Mesendoderm (in vitro differentiated cells): ENCODE measurements at regions not wholly inside any gene's neighbourhood (a gene's known extent, or its start where the extent isn't known, plus 50 kb on each side); places are given as distances from the start of the nearest gene placed in this dataset.

Source experiments
- DNase-seq: peaks from one replicate; pipeline ENCODE4 v3.0.0; 2013
- H2AK5ac ChIP-seq: 2 replicates; pipeline ENCODE4 v1.6.1; 2013; ENCODE audit warnings: low read length, inconsistent platforms
- H2BK120ac ChIP-seq: 2 replicates; pipeline ENCODE4 v1.6.1; 2013; ENCODE audit warnings: low read depth, mild to moderate bottlenecking, low read length, moderate library complexity, mixed read lengths
- H2BK15ac ChIP-seq: replicated peaks from 2 replicates; pipeline ENCODE4 v1.6.1; 2013; ENCODE audit warnings: low read depth, mild to moderate bottlenecking, moderate library complexity
- H2BK5ac ChIP-seq: 2 replicates; pipeline ENCODE4 v1.6.1; 2013; ENCODE audit warnings: low read length, inconsistent platforms
- H3K18ac ChIP-seq: 2 replicates; pipeline ENCODE4 v1.6.1; 2013; ENCODE audit warnings: mild to moderate bottlenecking, low read length, mixed read lengths
- H3K23ac ChIP-seq: one replicate; pipeline ENCODE4 v1.6.1; 2013; ENCODE audit warnings: low read length
- H3K27ac ChIP-seq: 2 replicates; pipeline ENCODE4 v1.5.1; 2013; ENCODE audit warnings: low read depth, mild to moderate bottlenecking, inconsistent platforms, low read length, moderate library complexity
- H3K27me3 ChIP-seq: 2 replicates; pipeline ENCODE4 v1.6.1; 2013; ENCODE audit warnings: low read length, control low read depth, mild to moderate bottlenecking, inconsistent platforms; ENCODE audit not compliant: insufficient read depth, poor library complexity
- H3K36me3 ChIP-seq: 2 replicates; pipeline ENCODE4 v1.6.1; 2013; ENCODE audit warnings: low read length, inconsistent platforms; ENCODE audit not compliant: control insufficient read depth, insufficient read depth
- H3K4ac ChIP-seq: one replicate; pipeline ENCODE4 v1.6.1; 2013; ENCODE audit warnings: low read depth, mild to moderate bottlenecking, low read length, moderate library complexity
- H3K4me1 ChIP-seq: 2 replicates; pipeline ENCODE4 v1.6.1; 2013; ENCODE audit warnings: low read depth, low read length, inconsistent platforms; ENCODE audit not compliant: control insufficient read depth
- H3K4me2 ChIP-seq: 2 replicates; pipeline ENCODE4 v1.6.1; 2013; ENCODE audit warnings: low read length
- H3K4me3 ChIP-seq: 2 replicates; pipeline ENCODE4 v1.5.1; 2013; ENCODE audit warnings: mild to moderate bottlenecking, low read length
- H3K56ac ChIP-seq: one replicate; pipeline ENCODE4 v1.6.1; 2013; ENCODE audit warnings: low read length
- H3K79me1 ChIP-seq: 2 replicates; pipeline ENCODE4 v1.6.1; 2013; ENCODE audit warnings: low read length, inconsistent platforms
- H3K79me2 ChIP-seq: 2 replicates; pipeline ENCODE4 v1.6.1; 2013; ENCODE audit warnings: mild to moderate bottlenecking, low read length; ENCODE audit not compliant: control insufficient read depth, insufficient read depth
- H3K9ac ChIP-seq: 2 replicates; pipeline ENCODE4 v1.6.1; 2013; ENCODE audit warnings: low read length, inconsistent platforms
- H4K5ac ChIP-seq: one replicate; pipeline ENCODE4 v1.6.1; 2013; ENCODE audit warnings: low read length
- H4K8ac ChIP-seq: one replicate; pipeline ENCODE4 v1.6.1; 2013; ENCODE audit warnings: low read depth, mild to moderate bottlenecking, control low read depth, low read length, moderate library complexity
- WGBS: extraction: QIAGEN DNeasy Blood & Tissue Kit; methylation state at CpG from one replicate; pipeline ENCODE4 v1.1.7; 2013; ENCODE audit warnings: low lambda C conversion rate, missing lambda C conversion rate; ENCODE audit not compliant: insufficient coverage; ENCODE audit errors: extremely low coverage; 5-methylcytosine and 5-hydroxymethylcytosine counted together

GRCh38 chr10:6958254-6958653 is 378.2 kb upstream of the PRKCQ start:
- no peak overlapping the region for H3K18ac ChIP-seq
- no peak overlapping the region for H2BK15ac ChIP-seq
- no peak overlapping the region for H3K23ac ChIP-seq
- H3K56ac ChIP-seq: no peak overlapping the region
- H2AK5ac ChIP-seq: no peak overlapping the region
- H3K4me2 ChIP-seq: no peak overlapping the region
- no peak overlapping the region for H2BK5ac ChIP-seq
- no peak overlapping the region for H4K8ac ChIP-seq
- no peaks in the 10 kb centered on the region for H3K79me1 ChIP-seq
- no peaks in the 10 kb centered on the region for H3K27me3 ChIP-seq
- no peak overlapping the region for H3K27ac ChIP-seq
- no peak overlapping the region for H4K5ac ChIP-seq
- H3K36me3 ChIP-seq: no peaks in the 10 kb centered on the region
- WGBS: no CpG with 5 or more reads among the region's 1 CpG
- H2BK120ac ChIP-seq: no peak overlapping the region
- H3K4me3 ChIP-seq: no peak overlapping the region
- no peaks in the 10 kb centered on the region for H3K79me2 ChIP-seq
- H3K4me1 ChIP-seq: no peaks in the 10 kb centered on the region
- no peak overlapping the region for H3K9ac ChIP-seq
- H3K4ac ChIP-seq: no peak overlapping the region
- peak; percentile 31 for DNase-seq

GRCh38 chr10:6957851-6958250 is 377.8 kb upstream of the PRKCQ start:
- H3K9ac ChIP-seq: no peak overlapping the region
- no peaks in the 10 kb centered on the region for H3K27me3 ChIP-seq
- DNase-seq: no peak
- no peak overlapping the region for H3K23ac ChIP-seq
- H3K36me3 ChIP-seq: no peaks in the 10 kb centered on the region
- H2BK120ac ChIP-seq: no peak overlapping the region
- H2BK5ac ChIP-seq: no peak overlapping the region
- no peak overlapping the region for H4K8ac ChIP-seq
- H3K27ac ChIP-seq: no peak overlapping the region
- no CpG with 5 or more reads among the region's 4 CpGs for WGBS
- no peaks in the 10 kb centered on the region for H3K4me1 ChIP-seq
- no peak overlapping the region for H3K4ac ChIP-seq
- no peak overlapping the region for H2AK5ac ChIP-seq
- H3K4me2 ChIP-seq: no peak overlapping the region
- no peak overlapping the region for H3K4me3 ChIP-seq
- H2BK15ac ChIP-seq: no peak overlapping the region
- H3K79me2 ChIP-seq: no peaks in the 10 kb centered on the region
- no peaks in the 10 kb centered on the region for H3K79me1 ChIP-seq
- H3K56ac ChIP-seq: no peak overlapping the region
- H3K18ac ChIP-seq: no peak overlapping the region
- no peak overlapping the region for H4K5ac ChIP-seq

- Histone ChIP-seq H4K5ac (no peak overlapping the region), H3K18ac (no peak overlapping the region), H3K56ac (no peak overlapping the region), H3K79me1 (no peaks in the 10 kb centered on the region), H3K4me1 (no peaks in the 10 kb centered on the region), H3K4me3 (no peak overlapping the region), H3K27me3 (no peaks in the 10 kb centered on the region), H3K4ac (no peak overlapping the region), H2BK120ac (no peak overlapping the region), H3K79me2 (no peaks in the 10 kb centered on the region), H2BK5ac (no peak overlapping the region), H3K4me2 (no peak overlapping the region), H3K27ac (no peak overlapping the region), H3K23ac (no peak overlapping the region), H2BK15ac (no peak overlapping the region), H3K9ac (no peak overlapping the region), H4K8ac (no peak overlapping the region), H2AK5ac (no peak overlapping the region), H3K36me3 (no peaks in the 10 kb centered on the region)
- WGBS: no CpG with 5 or more reads among the region's 3 CpGs
- DNase-seq: no peak
Measured at GRCh38 chr10:6956562-6956961, 376.5 kb upstream of the PRKCQ start.

- Histone ChIP-seq H2BK5ac (no peak overlapping the region), H3K27ac (no peak overlapping the region), H2AK5ac (no peak overlapping the region), H4K5ac (no peak overlapping the region), H3K79me2 (no peaks in the 10 kb centered on the region), H3K79me1 (no peaks in the 10 kb centered on the region), H3K4me1 (no peaks in the 10 kb centered on the region), H3K4me2 (no peak overlapping the region), H4K8ac (no peak overlapping the region), H3K36me3 (no peaks in the 10 kb centered on the region), H3K9ac (no peak overlapping the region), H3K56ac (no peak overlapping the region), H3K27me3 (no peaks in the 10 kb centered on the region), H3K23ac (no peak overlapping the region), H3K4ac (no peak overlapping the region), H3K4me3 (no peak overlapping the region), H3K18ac (no peak overlapping the region), H2BK120ac (no peak overlapping the region), H2BK15ac (no peak overlapping the region)
- WGBS: no CpG with 5 or more reads among the region's 6 CpGs
- peak; percentile 14 for DNase-seq
Measured at GRCh38 chr10:6953271-6953801, 373.3 kb upstream of the PRKCQ start.

- no peak for DNase-seq
- Histone ChIP-seq H3K27me3 (no peaks in the 10 kb centered on the region), H2BK120ac (no peak overlapping the region), H3K18ac (no peak overlapping the region), H3K4ac (no peak overlapping the region), H3K79me1 (no peaks in the 10 kb centered on the region), H3K4me2 (no peak overlapping the region), H3K27ac (no peak overlapping the region), H3K4me3 (no peak overlapping the region), H3K36me3 (no peaks in the 10 kb centered on the region), H3K23ac (no peak overlapping the region), H3K56ac (no peak overlapping the region), H2AK5ac (no peak overlapping the region), H2BK15ac (no peak overlapping the region), H4K5ac (no peak overlapping the region), H3K4me1 (no peaks in the 10 kb centered on the region), H3K9ac (no peak overlapping the region), H3K79me2 (no peaks in the 10 kb centered on the region), H4K8ac (no peak overlapping the region), H2BK5ac (no peak overlapping the region)
- WGBS: no CpG with 5 or more reads among the region's 4 CpGs
Measured at GRCh38 chr10:6951732-6952131, 371.7 kb upstream of the PRKCQ start.

- Histone ChIP-seq H2BK120ac (no peak overlapping the region), H3K79me1 (no peaks in the 10 kb centered on the region), H2BK15ac (no peak overlapping the region), H3K56ac (no peak overlapping the region), H2BK5ac (no peak overlapping the region), H3K27ac (no peak overlapping the region), H3K9ac (no peak overlapping the region), H3K4me3 (no peak overlapping the region), H2AK5ac (no peak overlapping the region), H4K8ac (no peak overlapping the region), H3K27me3 (no peaks in the 10 kb centered on the region), H3K18ac (no peak overlapping the region), H4K5ac (no peak overlapping the region), H3K23ac (no peak overlapping the region), H3K4ac (no peak overlapping the region), H3K4me1 (no peaks in the 10 kb centered on the region), H3K79me2 (no peaks in the 10 kb centered on the region), H3K4me2 (no peak overlapping the region), H3K36me3 (no peaks in the 10 kb centered on the region)
- WGBS: no CpG with 5 or more reads among the region's 2 CpGs
- no peak for DNase-seq
Measured at GRCh38 chr10:6950133-6950532, 370.1 kb upstream of the PRKCQ start.
